ENCODE measurements at regions not wholly inside any gene's neighbourhood (a gene's known extent, or its start where the extent isn't known, plus 50 kb on each side); places are given as distances from the start of the nearest gene placed in this dataset.

- H3K4me1 ChIP-seq: no peaks in the 10 kb centered on the region
- TF ChIP-seq CTCF (IDR thresholded peaks at IDR 0.05): no peak
- DNase-seq (ENCODE audit: low spot score): no peak
- no peaks in the 10 kb centered on the region for H3K36me3 ChIP-seq
- H3K9me3 ChIP-seq: no peaks in the 10 kb centered on the region
- no peak overlapping the region for H3K4me3 ChIP-seq
- no peaks in the 10 kb centered on the region for H3K27me3 ChIP-seq
- H3K27ac ChIP-seq: no peak overlapping the region
These were observed 70.1 kb upstream of the VEPH1 start for GRCh38 chr3:157573281-157573680.

GRCh38 chr3:157572559-157573270 is 69.5 kb upstream of the VEPH1 start:
- H3K36me3 ChIP-seq: no peaks in the 10 kb centered on the region
- no peak for DNase-seq (ENCODE audit: low spot score)
- H3K27ac ChIP-seq: no peak overlapping the region
- TF ChIP-seq CTCF (IDR thresholded peaks at IDR 0.05): peak; percentile 54 to 75
- H3K27me3 ChIP-seq: no peaks in the 10 kb centered on the region
- H3K4me3 ChIP-seq: no peak overlapping the region
- H3K4me1 ChIP-seq: no peaks in the 10 kb centered on the region
- peaks cover 0 to 4% of the 10 kb centered on the region in 2 donors for H3K9me3 ChIP-seq

GRCh38 chr3:157566596-157566995 is 63.4 kb upstream of the VEPH1 start:
- Histone ChIP-seq H3K27ac (no peak overlapping the region), H3K9me3 (peaks cover 0 to 5% of the 10 kb centered on the region in 2 donors), H3K36me3 (no peaks in the 10 kb centered on the region), H3K27me3 (no peaks in the 10 kb centered on the region), H3K4me3 (no peak overlapping the region), H3K4me1 (no peaks in the 10 kb centered on the region)
- TF ChIP-seq CTCF (IDR thresholded peaks at IDR 0.05): no peak
- no peak for DNase-seq (ENCODE audit: low spot score)

GRCh38 chr3:157559401-157559800 is 56.2 kb upstream of the VEPH1 start:
- no peaks in the 10 kb centered on the region for H3K36me3 ChIP-seq
- no peaks in the 10 kb centered on the region for H3K27me3 ChIP-seq
- DNase-seq (ENCODE audit: low spot score): no peak
- no peak overlapping the region for H3K27ac ChIP-seq
- no peak overlapping the region for H3K4me3 ChIP-seq
- TF ChIP-seq CTCF (IDR thresholded peaks at IDR 0.05): no peak
- no peaks in the 10 kb centered on the region for H3K9me3 ChIP-seq
- no peaks in the 10 kb centered on the region for H3K4me1 ChIP-seq

Data from right atrium auricular region (tissue), 2 donors.